HEK293 (cell line): ENCODE measurements at regions not wholly inside any gene's neighbourhood (a gene's known extent, or its start where the extent isn't known, plus 50 kb on each side); places are given as distances from the start of the nearest gene placed in this dataset.

ENCODE experiments used
- CTCF ChIP-seq: fragments of 450-650 bp; formaldehyde crosslinking; IDR thresholded peaks from 2 replicates; pipeline ENCODE4 v1.5.1; 2016; ENCODE audit warnings: missing biosample characterization, missing genetic modification characterization
- KLF16 ChIP-seq: fragments of 450-650 bp; formaldehyde crosslinking; IDR thresholded peaks from 2 replicates; pipeline ENCODE4 v1.5.1; 2017; ENCODE audit warnings: missing biosample characterization, missing genetic modification characterization
- ZFP3 ChIP-seq: fragments of 450-650 bp; formaldehyde crosslinking; IDR thresholded peaks from 2 replicates; pipeline ENCODE4 v1.5.1; 2016; ENCODE audit warnings: low read depth, missing biosample characterization, missing genetic modification characterization
- ZNF133 ChIP-seq: fragments of 450-650 bp; formaldehyde crosslinking; IDR thresholded peaks from 2 replicates; pipeline ENCODE4 v1.5.1; 2016; ENCODE audit warnings: missing biosample characterization, missing genetic modification characterization
- ZNF16 ChIP-seq: fragments of 450-650 bp; formaldehyde crosslinking; IDR thresholded peaks from 2 replicates; pipeline ENCODE4 v1.5.1; 2016; ENCODE audit warnings: low read depth, missing biosample characterization, missing genetic modification characterization
- ZNF350 ChIP-seq: fragments of 450-650 bp; formaldehyde crosslinking; IDR thresholded peaks from 2 replicates; pipeline ENCODE4 v1.5.0; 2017; ENCODE audit warnings: missing biosample characterization, mild to moderate bottlenecking, missing genetic modification characterization
- ZNF707 ChIP-seq: fragments of 450-650 bp; formaldehyde crosslinking; IDR thresholded peaks from 2 replicates; pipeline ENCODE4 v1.5.1; 2016; ENCODE audit warnings: missing biosample characterization, missing genetic modification characterization

- TF ChIP-seq ZNF16 (tag by site-specific recombination) = no peak
- TF ChIP-seq CTCF (tag by site-specific recombination) = no peak
- TF ChIP-seq ZNF707 (tag by site-specific recombination) = no peak
- no peak for TF ChIP-seq ZNF133 (tag by site-specific recombination)
- TF ChIP-seq KLF16 = no peak
- no peak for TF ChIP-seq ZNF350 (tag by site-specific recombination)
- no peak for TF ChIP-seq ZFP3 (tag by site-specific recombination)
Measured at GRCh38 chr18:75760208-75760607, 332.7 kb upstream of the SMIM21 start.
